NCI-H2171 (cell line): ENCODE measurements at regions not wholly inside any gene's neighbourhood (a gene's known extent, or its start where the extent isn't known, plus 50 kb on each side); places are given as distances from the start of the nearest gene placed in this dataset.

Experiments used
- DNase-seq: peaks from one replicate; lab custom pipeline; 2025; lab: John Stamatoyannopoulos, UW

DNA sequence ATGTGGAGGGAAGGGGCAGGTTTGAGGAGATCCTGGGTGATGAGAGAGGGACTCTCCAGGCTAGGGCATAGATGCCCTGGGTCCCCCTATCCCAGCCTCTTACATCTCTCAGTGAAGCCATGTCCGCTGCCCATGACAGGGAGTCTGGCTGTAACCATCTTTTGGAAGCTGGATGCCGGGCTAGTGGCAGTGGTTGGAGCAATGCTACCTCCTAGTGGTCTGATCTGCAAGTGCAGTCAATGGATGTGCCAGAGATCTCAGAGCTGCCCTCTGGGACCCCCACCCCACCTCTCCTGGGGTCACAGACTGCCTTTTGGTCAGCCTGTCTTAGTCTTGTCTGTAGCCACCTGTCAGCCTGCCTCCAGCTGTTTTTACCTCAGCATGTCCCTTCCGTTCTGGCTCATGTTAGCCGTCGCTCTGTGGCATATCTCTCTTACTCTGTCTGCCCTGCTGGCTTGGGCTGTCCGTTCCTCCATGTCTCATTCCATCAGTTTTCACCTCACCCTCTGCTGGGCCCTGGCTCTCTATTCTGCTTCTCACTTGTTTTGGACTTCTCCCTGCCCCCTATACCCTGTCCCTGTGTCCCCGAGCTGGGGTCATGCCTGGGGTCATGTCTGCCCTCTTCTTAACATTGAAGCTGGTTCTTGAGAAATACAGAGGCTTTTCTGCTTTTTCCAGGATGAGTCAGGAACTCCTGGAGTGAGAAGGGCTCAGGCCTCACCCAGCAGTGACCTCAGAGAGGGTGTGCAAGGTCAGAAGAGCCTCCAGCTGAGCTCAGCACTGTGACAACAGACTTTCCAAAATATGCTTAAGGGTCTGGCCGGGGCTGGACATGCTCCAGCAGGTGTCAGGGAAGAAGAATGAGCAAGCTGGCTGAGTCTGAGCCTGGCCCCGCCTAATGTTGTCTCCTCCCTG, 52.0 kb upstream of the THY1 start:
- DNase-seq = peak; percentile 14

DNA sequence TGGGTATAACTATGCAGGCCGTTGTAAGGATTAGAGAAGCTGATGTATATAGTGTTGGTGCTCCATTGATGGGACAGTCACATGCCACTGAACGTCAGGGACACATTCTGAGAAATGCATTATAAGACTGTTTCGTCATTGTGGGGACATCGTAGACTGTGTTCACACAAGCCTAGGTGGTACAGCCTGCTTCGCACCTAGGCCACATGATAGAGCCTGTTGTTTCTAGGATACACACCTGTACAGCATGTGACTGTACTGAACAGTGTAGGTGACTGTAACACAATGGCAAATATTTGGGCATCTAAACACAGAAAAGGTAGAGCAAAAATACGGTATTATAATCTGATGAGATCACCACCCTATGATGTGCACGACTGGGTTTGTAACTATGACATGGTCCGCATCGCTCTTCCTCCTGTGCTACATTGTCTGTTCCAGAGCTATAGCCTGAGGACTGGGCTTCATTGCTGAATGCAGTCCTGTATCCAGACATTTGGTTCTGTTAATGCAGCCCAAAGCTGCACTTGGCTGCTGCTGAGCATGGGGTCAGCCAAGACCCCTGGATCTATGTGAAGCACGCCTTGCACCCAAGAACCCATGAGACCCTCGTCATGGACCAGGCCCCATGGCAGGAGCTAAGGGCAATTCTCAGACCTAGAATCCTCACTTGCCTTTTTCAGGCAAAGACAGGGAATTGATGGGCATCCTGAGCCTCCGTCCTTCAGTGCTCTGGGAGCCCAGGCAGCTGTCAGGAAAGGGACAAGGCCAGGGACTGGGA, 51.1 kb upstream of the THY1 start:
- no peak for DNase-seq

- no peak for DNase-seq
These were observed 50.3 kb upstream of the THY1 start for GRCh38 chr11:119473226-119473625.

DNA sequence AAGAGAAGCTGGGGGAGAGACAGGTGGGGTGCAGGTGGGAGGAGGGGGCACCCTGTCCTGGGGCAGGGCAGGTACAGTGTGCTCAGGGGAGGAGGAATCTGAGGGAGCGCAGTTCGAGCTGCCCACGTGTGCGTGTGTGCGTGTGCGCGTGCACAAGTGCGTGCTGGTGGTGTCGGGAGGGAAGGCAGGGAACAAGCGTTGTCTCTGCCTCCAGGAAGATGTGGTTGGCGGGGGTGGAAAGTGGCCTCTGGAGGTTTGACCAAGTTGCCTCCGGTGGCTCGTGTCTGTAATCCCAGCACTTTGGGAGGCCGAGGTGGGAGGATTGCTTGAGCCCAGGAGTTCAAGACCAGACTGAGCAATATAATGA, 49.9 kb upstream of the THY1 start:
- no peak for DNase-seq
